Chondrocyte (in vitro differentiated cells): ENCODE measurements at regions not wholly inside any gene's neighbourhood (a gene's known extent, or its start where the extent isn't known, plus 50 kb on each side); places are given as distances from the start of the nearest gene placed in this dataset.

Source experiments
- DNase-seq: peaks from one replicate; pipeline ENCODE4 v3.0.0; 2021; ENCODE audit warnings: mixed read lengths, low spot score
- H3K27ac Mint-ChIP-seq: one replicate; pipeline ENCODE4 v1.8.0; 2021; ENCODE audit warnings: mild to moderate bottlenecking, moderate library complexity, mixed read lengths; ENCODE audit not compliant: unreplicated experiment
- H3K27me3 Mint-ChIP-seq: 2 replicates; pipeline ENCODE4 v1.8.0; 2021; ENCODE audit warnings: low read depth, mixed read lengths
- H3K36me3 Mint-ChIP-seq: 2 replicates; pipeline ENCODE4 v1.8.0; 2021; ENCODE audit warnings: low read depth, mixed read lengths
- H3K4me1 Mint-ChIP-seq: 2 replicates; pipeline ENCODE4 v1.8.0; 2021; ENCODE audit warnings: low read depth, mild to moderate bottlenecking, mixed read lengths
- H3K4me3 Mint-ChIP-seq: one replicate; pipeline ENCODE4 v1.8.0; 2021; ENCODE audit warnings: mild to moderate bottlenecking, moderate library complexity, mixed read lengths; ENCODE audit not compliant: unreplicated experiment
- H3K9me3 Mint-ChIP-seq: 2 replicates; pipeline ENCODE4 v1.8.0; 2021; ENCODE audit warnings: low read depth, mixed read lengths
- CTCF ChIP-seq: fragments of 200-600 bp; sonication (generic); IDR thresholded peaks from 2 replicates; pipeline ENCODE4 v1.5.0; 2021; ENCODE audit warnings: antibody characterized with exemption, mild to moderate bottlenecking, moderate library complexity

- no peak for TF ChIP-seq CTCF
- peaks cover 6% of the 10 kb centered on the region for H3K27me3 Mint-ChIP-seq
- H3K4me1 Mint-ChIP-seq, result peaks cover 6% of the 10 kb centered on the region
- H3K27ac Mint-ChIP-seq, result no peak overlapping the region
- no peak overlapping the region for H3K4me3 Mint-ChIP-seq
- no peaks in the 10 kb centered on the region for H3K9me3 Mint-ChIP-seq
- H3K36me3 Mint-ChIP-seq, result no peaks in the 10 kb centered on the region
- no peak for DNase-seq
These were observed 544.9 kb upstream of the ADARB2 start for GRCh38 chr10:2282202-2282601.

- no peak for DNase-seq
- H3K36me3 Mint-ChIP-seq, result no peaks in the 10 kb centered on the region
- no peak overlapping the region for H3K4me3 Mint-ChIP-seq
- H3K4me1 Mint-ChIP-seq, result peaks cover 6% of the 10 kb centered on the region
- peaks cover 2% of the 10 kb centered on the region for H3K27me3 Mint-ChIP-seq
- peaks cover 3% of the 10 kb centered on the region for H3K9me3 Mint-ChIP-seq
- H3K27ac Mint-ChIP-seq, result no peak overlapping the region
- no peak for TF ChIP-seq CTCF
These were observed 543.5 kb upstream of the ADARB2 start for GRCh38 chr10:2280713-2281300.

GRCh38 chr10:2279711-2280110 lies 542.4 kb upstream of the ADARB2 start:
- DNase-seq, result no peak
- Mint-ChIP-seq H3K27ac (no peak overlapping the region), H3K27me3 (no peaks in the 10 kb centered on the region), H3K4me1 (peaks cover 6% of the 10 kb centered on the region), H3K4me3 (no peak overlapping the region), H3K36me3 (no peaks in the 10 kb centered on the region), H3K9me3 (peaks cover 3% of the 10 kb centered on the region)
- no peak for TF ChIP-seq CTCF

GRCh38 chr10:2278363-2278762 lies 541.0 kb upstream of the ADARB2 start:
- no peak for TF ChIP-seq CTCF
- Mint-ChIP-seq H3K27me3 (no peaks in the 10 kb centered on the region), H3K9me3 (peaks cover 10% of the 10 kb centered on the region), H3K4me3 (no peak overlapping the region), H3K4me1 (no peaks in the 10 kb centered on the region), H3K27ac (no peak overlapping the region), H3K36me3 (peaks cover 1% of the 10 kb centered on the region)
- DNase-seq, result no peak

GRCh38 chr10:2263561-2263960 lies 526.2 kb upstream of the ADARB2 start:
- Mint-ChIP-seq H3K27ac (no peak overlapping the region), H3K36me3 (peaks cover 2% of the 10 kb centered on the region), H3K27me3 (no peaks in the 10 kb centered on the region), H3K4me1 (no peaks in the 10 kb centered on the region), H3K4me3 (no peak overlapping the region), H3K9me3 (peaks cover 11% of the 10 kb centered on the region)
- no peak for DNase-seq
- TF ChIP-seq CTCF, result no peak
